NCI-H1048 (cell line): ENCODE measurements at regions not wholly inside any gene's neighbourhood (a gene's known extent, or its start where the extent isn't known, plus 50 kb on each side); places are given as distances from the start of the nearest gene placed in this dataset.
"Not testable (repeated sequence)": the region's sequence is repeated elsewhere in the genome, so short reads cannot be mapped to it uniquely, and the experiment has no call there.

Experiments used
- DNase-seq: peaks from one replicate; lab custom pipeline; 2025; lab: John Stamatoyannopoulos, UW

DNA sequence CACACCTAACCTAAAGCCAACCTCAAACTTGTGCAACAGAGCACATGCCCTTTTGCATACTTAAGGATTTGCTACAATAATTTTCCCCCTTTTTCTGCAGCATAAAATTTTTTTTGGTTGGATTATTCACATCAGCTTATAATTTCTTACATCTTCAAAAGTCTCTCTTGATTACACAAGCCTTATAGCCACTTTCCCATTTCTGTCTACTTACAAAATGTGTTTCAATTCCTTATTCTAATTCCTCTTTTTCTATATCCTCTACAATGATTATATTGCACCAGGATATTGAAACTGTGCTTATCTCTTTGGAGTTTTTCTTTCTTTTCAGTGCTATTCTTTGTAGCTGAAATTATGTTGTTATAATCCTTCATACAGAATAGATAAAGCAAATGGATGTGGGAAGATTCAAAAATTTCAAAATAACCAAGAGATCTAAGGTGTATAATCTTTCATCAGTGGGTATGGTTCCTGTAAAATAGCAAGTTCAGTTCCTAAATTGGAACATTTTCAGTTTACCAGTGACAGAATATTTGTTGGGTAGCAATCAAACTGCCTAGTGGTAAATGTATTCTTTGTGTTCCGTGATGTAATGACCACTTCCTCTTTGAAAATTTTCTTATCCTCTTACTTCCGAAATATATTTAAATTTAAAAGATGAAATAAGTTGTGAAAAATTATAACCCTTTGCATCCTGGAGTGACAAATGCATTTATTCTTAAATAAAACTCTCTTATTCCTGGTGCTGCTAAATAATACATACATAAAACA lies 386.8 kb upstream of the CHD1 start:
- no peak for DNase-seq

DNA sequence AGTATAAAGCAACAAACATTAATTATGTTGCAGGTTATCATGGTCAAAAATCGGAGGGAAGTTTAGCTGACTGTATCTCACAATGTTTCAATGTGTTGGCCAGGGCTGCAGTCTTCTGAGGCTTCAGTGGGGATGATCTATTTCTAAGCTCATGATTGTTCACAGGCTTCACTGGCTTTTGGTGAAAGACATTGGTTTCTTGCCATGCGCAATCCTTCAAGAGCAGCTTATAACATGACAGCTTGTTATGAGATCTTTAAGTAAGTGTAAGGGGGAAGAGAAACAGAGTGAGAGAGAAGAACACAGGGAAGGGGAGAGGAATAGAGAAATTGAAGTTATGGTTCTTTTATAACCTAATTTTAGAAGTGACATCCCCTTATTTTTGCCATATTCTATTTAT lies 385.9 kb upstream of the CHD1 start:
- no peak for DNase-seq

DNA sequence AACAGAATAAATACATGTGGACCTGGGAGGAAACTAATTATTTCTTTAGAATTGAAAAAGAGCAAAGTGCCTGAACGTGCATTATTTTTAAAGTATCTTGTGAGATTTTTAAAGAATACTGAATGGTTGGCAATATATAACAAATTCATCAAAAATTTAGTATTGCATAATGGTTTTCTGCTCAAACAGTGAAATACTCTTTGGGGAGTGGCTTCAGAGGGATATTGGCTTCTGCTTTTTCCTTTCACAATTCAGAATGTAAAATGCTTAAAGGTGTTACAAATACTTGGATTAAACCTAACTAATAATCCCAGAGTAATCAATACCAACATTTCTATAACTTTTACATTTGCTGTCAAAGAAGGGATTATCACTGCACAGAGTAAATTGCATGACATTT lies 379.3 kb upstream of the CHD1 start:
- DNase-seq: no peak

DNA sequence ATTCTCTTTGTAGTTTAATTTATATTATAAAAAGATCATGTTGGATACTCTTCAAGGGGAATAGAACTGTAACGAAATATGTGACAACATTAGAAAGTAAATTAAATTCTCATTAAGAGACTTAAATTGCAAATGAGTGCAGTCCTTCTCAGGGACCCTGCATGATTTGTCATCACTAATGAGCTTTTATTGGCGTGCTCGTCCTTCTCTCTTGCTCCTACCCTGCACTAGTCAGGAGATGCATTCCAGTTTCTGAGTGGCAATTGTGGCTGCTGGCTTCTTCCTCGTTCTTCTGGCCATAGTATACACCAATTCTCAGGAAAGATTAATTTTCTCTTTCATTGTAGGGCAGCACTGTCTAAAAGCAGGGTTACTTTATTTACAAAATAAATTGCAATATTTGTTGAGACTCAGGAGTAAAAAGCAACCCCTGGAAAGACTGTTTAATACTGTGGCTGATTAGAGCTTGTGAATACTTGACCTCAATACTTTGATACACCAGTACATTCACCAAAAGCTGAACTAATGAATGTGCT lies 376.3 kb upstream of the CHD1 start:
- DNase-seq: no peak

DNA sequence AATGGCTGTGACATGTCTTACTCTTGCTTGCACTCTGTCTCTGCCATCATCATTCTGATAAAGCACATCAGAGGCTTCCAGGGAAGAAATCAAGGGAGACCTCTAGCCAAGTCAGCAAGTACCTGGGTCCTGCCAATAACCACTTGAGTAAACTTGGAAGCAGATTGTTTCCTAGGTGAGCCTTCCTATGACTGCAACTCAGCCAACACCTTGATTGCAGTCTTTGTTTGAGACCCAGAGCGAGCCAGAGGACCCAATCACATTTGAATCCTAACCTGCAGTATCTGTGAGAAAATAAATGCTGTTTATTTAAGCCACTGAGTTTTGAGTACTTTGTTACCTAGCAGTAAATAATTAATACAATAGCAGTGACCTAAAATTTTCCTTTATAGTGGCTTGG lies 356.8 kb upstream of the CHD1 start:
- no peak for DNase-seq

DNA sequence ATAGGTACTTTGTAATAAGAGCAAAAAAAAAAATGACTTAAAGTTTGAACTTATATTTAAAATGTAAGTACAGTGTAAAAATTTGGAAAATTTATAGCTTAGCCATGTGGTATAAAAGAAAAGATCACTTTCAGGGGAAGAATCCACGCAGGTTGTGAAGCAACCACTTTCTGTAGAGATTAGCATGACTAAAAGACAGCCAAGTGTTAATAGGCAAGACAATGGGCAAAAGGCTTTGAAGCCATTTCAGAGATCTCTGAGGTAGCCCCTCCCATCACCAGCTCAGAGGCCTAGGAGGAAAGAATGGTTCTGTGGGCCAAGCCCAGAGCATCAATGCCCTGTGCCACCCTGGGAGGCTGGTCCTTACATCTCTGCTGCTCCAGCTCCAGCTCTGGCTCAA lies 346.3 kb upstream of the CHD1 start:
- DNase-seq: no peak

DNA sequence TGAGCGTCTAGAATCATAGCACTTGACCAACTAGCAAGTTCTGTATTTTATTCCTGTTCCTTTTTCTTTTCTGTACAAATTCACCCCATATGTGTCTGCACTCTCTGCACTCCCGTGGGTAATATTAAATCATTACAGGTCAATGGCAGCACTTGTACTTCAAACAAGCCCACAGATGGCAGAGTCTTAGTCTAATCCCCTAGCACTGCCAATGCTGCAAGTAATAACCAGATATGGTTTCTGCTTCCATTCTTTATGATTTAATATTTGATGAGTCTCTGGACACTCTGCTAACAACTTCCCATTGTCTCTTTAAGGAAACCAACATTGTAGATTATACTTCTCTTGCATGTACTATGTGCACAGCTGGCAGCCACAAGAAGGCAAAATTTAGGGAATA lies 343.8 kb upstream of the CHD1 start:
- no peak for DNase-seq

DNA sequence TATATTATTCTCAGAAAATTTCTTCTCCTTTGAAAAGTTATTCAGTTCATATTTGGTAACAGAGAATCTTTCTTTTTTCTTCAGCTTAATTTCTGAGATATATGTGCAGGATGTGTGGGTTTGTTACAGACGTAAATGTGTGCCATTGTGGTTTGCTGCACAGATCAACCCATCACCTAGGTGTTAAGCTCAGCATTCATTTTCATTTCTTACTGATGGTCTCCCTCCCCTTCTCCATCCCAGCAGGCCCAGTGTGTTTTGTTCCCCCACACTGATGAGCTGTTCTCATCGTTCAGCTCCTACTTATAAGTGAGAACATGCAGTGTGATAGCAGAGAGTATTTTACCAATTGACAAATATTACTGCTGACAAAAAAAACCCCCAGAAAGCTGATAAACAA lies 330.0 kb upstream of the CHD1 start:
- no peak for DNase-seq

DNA sequence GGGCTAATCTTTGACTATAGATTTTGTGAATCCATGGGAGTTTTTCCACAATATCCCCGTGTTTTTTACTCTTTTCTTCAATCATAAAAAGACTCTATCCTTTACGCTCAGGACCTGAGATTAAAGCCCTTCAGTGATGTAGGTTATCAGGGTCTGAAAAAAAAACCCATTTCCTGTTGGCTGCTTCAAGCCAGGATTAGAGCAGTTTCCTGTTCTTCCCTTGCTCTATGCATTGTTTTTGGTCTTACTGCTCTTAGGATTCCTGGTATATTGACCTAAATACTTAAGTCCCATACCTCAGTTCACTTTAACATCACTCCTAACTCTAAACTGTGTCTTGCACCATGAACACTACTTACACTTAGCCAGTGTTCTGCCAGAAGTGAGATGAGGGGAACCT lies 319.3 kb upstream of the CHD1 start:
- no peak for DNase-seq

DNA sequence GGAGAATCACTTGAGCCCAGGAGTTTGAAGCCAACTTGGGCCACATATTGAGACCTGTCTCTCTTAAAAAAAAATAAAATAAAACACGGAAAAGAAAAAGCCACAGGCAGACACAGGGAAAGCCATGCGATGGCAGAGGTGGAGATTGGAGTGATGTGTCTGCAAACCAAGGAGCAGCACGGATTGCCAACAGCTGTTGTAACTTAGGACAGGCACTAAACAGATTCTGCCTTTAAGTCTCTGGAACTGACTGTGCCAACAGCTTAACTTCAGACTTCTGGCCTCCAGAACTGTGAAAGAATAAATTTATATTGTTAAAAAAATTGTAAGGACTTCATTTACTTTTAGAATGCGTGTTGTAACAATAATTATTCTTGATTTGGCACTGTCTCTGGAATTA lies 318.5 kb upstream of the CHD1 start:
- DNase-seq: no peak

DNA sequence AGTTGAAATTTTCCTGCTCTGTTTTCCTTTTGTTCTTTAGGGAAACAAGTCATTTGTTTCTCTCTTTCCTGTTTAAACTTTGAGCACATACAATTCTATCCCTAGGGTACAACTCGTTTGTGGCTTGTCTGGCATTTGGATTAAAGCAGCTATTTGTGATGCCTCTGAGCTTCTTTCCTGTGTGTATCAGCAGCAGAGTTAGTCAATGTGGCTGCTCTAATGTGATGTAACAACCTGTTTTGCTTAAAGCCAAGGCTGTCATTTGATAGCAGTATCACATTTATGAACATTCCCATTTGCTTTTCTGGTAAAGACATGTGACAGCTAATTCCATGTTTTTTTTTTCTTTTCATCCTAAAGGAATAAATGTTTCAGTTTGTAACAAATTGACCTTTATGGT lies 314.3 kb upstream of the CHD1 start:
- no peak for DNase-seq

DNA sequence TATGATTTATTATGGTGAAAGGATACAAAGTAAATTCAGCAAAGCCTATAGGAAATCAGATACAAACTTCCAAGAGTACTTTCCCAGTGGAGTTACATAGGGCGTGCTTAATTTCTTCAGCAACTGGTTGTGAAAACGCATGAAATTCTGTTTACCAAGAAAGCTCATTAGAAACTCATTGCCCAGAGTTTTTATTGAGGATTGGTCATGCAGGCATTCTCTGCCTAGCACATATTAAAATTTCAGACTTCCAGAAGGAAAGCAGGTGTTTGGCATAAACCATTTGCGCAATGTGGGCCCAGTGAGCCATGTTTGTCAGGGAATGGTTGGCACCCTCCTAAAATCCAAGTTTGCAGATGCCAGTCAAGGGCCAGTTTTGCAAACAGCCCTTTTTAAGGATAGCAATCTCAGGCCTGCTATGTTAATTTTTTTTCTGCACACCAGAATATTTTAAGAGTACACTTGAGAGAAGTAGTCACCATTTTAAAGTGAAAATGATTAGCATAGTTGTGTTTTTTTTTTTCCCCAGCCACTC lies 311.1 kb upstream of the CHD1 start:
- no peak for DNase-seq

DNA sequence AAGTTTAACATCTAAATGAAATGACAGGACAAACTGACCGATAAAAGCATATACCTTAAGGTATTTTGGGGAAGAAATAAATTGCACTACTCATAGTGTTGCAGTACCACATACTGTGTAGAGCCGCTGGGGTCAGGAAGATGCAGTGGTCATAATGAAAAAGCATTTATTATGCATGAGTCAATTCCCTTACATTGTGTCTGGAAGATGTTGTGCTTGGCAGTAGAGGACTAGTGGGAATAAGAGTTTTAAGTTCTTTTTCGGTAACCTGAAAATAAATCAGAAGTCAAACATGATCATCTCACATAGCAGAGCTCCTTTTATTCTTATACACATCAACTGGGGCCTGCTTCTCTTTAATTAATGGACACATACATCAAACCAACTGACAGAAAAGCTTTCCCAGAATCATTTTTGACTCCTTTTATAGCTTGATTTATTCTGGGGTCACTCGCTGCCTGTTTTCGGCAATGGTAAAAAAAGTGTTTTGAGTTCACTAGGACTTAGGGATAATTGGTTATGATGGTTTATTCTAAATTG lies 262.5 kb upstream of the CHD1 start:
- DNase-seq: no peak

DNA sequence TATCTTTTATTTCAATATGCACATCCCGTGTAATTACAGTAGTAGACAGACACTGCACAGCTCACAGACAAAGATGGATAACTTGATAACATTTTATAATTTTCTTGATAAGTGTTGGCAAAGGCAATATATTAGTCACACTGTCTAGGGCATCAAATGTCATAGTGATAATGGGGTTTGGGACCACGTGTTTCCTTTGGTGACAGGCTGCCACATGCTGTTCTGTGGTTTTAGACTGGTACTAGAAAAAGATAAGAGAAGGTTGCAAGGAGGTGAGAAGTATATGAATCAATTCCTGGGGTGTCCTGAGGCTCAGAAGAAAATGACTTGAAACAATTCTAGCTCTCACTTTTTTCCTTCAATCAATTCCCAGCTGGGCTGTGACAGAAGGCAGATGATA lies 258.8 kb upstream of the CHD1 start:
- DNase-seq: no peak

DNA sequence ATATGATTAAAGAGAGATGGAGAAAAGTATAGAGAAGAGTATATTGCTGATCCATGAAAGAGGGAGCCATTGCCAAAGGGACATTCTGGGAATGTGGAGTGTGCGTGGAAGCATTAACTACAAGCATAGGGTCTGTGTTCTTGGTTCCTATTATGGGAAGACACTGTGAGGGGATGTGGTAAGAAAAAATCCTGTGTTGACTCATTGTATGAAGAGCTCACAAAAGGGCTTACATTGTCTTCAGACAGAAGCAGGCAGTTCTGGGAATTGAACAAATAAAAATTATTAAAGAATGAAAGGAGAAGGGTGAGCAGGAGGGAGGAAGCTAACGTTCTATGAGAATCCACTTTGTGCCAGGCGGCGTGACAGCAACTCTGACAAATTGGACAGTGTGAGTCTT lies 250.4 kb upstream of the CHD1 start:
- no peak for DNase-seq

DNA sequence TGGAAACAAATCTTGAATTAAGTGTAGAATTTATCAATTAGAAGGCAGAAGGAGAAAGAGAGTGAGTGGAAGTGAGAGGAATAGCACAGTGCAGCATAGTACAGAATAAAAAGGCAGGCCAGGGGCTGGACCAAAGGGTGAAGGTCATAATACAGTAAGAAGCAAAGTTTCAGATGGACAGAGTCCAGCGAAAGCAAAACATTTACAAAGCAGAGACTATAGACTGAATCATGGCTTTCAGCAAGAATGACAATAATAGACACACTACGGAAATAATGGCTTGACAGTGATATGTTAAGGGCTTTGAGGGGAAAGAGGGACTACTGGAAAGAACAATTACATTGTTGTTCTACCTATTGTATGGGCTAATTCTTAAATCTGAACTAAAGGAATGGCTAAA lies 249.0 kb upstream of the CHD1 start:
- DNase-seq: no peak

DNA sequence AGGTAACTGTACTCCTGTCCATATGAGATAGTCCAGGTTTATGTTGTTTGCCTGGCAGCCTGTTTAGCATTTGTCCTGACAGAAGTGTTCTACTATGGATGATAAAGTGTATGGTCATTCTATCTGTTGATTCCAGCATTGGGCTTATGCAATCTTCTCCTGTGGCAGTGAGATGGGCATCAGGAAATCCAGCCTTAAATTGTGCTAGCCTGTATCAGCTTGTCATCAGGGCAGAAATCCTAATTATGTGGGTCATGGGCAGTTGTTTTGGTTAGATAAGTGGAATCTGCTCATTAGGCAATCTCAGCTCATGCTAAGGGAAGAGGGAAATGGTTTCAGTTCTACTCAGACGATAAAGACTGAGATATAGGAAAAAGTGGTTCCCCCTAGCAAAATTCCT lies 247.4 kb upstream of the CHD1 start:
- no peak for DNase-seq

DNA sequence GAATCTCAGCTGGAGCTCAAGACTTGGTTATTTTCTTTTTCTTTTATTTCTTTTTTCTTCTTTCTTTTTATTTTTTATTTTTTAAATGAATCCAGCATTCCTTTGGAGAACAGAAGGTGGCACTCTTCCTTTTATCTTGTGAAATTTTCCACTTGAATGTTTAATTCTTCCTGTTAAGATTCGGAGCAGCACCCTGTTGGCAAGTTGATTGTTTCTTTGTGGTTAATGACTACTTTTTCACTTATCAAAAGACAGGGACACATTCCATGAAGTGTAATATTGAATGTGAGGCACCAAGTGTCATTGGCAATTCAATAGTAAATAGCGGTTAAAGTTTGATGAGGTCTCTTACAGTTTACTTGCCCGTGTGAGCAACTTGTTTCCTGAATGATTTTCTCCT lies 240.5 kb upstream of the CHD1 start:
- no peak for DNase-seq

DNA sequence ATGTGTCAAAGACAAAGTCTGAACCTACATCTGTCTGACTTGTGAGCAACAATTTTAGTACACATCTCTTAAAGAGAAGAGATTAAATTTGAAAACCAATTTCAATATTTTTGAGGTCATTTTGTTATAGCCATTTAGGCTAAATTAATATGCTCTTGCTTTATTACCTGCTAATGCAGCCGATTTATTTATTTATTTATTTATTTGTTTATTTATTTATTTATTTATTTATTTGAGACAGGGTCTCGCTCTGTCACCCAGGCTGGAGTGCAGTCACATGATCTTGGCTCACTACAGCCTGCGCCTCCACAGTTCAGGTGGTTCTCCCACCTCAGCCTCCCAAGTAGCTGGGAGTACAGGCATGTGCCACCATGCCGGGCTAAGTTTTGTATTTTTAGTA lies 232.7 kb upstream of the CHD1 start:
- DNase-seq: not testable (repeated sequence)

DNA sequence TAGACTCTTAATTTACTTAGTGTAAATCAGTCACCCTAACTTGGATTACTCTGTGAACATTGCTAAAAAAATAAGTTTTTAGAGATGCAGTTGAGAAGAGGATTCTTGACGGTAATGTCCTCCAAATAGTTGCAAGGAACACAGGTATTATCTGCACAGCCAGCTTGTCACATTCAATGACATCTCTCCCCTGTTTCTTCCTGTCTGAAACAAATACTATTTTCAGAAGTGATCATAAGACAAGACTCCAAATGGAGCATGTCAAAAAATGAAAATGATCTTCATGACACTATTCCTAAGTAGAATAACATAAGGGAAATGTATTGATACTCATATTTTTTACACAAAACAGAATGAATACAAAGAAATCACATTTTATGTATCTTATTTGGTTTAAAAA lies 227.9 kb upstream of the CHD1 start:
- DNase-seq: no peak

DNA sequence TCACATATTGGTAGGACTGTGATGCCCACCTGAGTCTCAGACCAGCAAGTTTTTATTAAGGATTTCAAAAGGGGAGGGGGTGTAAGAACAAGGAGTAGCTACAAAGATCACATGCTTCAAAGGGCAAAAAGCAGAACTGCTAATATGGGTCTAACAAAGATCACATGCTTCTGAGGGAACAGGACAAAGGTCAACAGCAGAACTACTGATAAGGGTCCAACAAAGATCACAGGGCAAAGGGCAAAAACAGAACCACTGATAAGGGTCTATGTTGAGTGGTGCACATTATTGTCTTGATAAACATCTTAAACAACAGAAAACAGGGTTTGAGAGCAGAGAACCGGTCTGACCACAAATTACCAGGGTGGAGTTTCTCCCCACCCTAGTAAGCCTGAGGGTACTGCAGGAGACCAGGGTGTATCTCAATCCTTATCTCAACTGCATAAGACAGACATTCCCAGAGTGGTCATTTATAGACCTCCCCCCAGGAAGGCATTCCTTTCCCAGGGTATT lies 214.5 kb upstream of the CHD1 start:
- DNase-seq: not testable (repeated sequence)

DNA sequence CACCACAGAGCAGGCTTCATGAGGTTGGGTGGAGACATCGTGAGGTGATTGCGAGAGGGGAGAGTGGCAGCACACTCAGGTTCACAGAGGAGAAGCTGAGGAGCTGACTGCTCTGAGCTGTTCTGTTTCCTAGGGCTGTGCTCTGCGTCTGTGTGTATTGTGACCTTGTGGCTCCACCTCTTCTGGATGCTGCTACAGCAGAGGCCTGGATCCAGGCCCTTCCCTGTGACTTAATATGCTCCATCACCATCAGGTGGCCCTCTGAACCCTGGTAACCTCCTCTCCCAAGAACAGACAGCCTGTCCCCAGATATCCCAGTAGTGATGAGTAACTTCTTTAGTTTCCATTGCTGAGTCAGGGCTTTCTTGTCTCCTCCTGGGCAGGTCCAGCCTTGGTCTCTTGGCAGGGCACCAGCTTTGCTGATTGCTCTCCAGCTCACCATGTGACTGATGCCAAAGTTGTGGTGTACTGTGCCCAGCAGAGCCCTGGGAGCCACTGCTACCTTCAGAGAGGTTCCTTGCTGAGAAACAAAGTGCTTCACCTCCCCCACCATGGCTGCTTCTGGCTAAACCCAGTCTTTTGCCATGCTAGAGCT lies 212.8 kb upstream of the CHD1 start:
- DNase-seq: no peak

DNA sequence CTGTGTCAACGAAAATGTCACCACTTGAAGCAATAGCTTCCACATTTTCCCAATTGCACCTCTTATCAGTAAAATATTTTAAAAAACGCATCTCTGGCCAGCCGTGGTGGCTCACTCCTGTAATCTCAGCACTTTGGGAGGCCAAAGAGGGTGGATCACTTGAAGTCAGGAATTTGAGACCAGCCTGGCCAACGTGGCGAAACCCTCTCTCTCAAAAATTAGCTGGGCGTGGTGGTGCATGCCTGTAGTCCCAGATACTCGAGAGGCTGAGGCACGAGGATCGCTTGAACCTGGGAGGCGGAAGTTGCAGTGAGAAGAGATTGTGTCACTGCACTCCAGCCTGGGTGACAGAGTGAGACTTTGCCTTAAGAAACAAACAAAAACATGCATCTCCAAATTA lies 210.1 kb upstream of the CHD1 start:
- DNase-seq: no peak
